Gastrocnemius medialis (tissue), 4 donors: ENCODE measurements at regions not wholly inside any gene's neighbourhood (a gene's known extent, or its start where the extent isn't known, plus 50 kb on each side); places are given as distances from the start of the nearest gene placed in this dataset.

Experiments
- ATAC-seq, 2 donors: fragments of 150-250 bp; one replicate each; pipeline ENCODE4 v1.9.1; 2016
- DNase-seq, 2 donors: peaks; one replicate each; pipeline ENCODE4 v3.0.0-alpha.2; 2019
- H3K27ac ChIP-seq, 4 donors: fragments of 200-600 bp; sonication (generic); 1 replicate in 1 of 4; 2 replicates in 3 of 4; pipeline ENCODE4 v1.5.1; 2016 to 2018; ENCODE audit warnings: mild to moderate bottlenecking in 2 of 4, moderate library complexity in 1 of 4
- H3K27me3 ChIP-seq, 3 donors: fragments of 200-600 bp; sonication (generic) in 2 of 3; 1 replicate in 1 of 3; 2 replicates in 2 of 3; pipeline versions ENCODE4 v1.5.1 to v1.6.0; 2016 to 2019; ENCODE audit warnings: mild to moderate bottlenecking in 1 of 3, moderate library complexity in 1 of 3
- H3K36me3 ChIP-seq, 2 donors: fragments of 200-600 bp; sonication (generic) in 1 of 2; one replicate each; pipeline ENCODE4 v1.5.1; 2017 to 2018
- H3K4me1 ChIP-seq, 2 donors: fragments of 200-600 bp; sonication (generic) in 1 of 2; one replicate each; pipeline ENCODE4 v1.5.1; 2016 to 2017; ENCODE audit warnings: mild to moderate bottlenecking in 2 of 2
- H3K4me3 ChIP-seq, 4 donors: fragments of 200-600 bp; sonication (generic) in 3 of 4; 1 replicate in 1 of 4; 2 replicates in 3 of 4; pipeline ENCODE4 v1.5.1; 2016 to 2019; ENCODE audit warnings: mild to moderate bottlenecking in 2 of 4
- H3K9me3 ChIP-seq, 3 donors: fragments of 200-600 bp; sonication (generic) in 2 of 3; 1 replicate in 1 of 3; 2 replicates in 2 of 3; pipeline ENCODE4 v1.5.1; 2016 to 2019
- POLR2A ChIP-seq, 2 donors: fragments of 450-650 bp; IDR thresholded peaks; one replicate each; pipeline ENCODE4 v1.6.1; 2017; ENCODE audit warnings: antibody characterized with exemption in 2 of 2, mild to moderate bottlenecking in 2 of 2, moderate library complexity in 2 of 2
- in situ Hi-C, 4 donors: fragments of 200-750 bp; cut with MboI; loops; one replicate each; pipeline versions ENCODE4 v1.15.0 to v1.8.0; 2017; ENCODE audit warnings: low sequenced_read_pairs in 4 of 4
- intact Hi-C: fragments of 100-400 bp; cut with DNase I; formaldehyde crosslinking; loops from one replicate; pipeline ENCODE4 v1.15.1; 2023; ENCODE audit warnings: low total_unique reads
- TF ChIP-seq, protein P1 (sequence below), 5 experiments: fragments of 450-650 bp in 3 of 5; fragments of 200-600 bp in 2 of 5; sonication (generic) in 2 of 5; IDR thresholded peaks in 4 of 5; conservative IDR thresholded peaks in 1 of 5; 1 replicate in 4 of 5; 2 replicates in 1 of 5; pipeline ENCODE4 v1.5.1; 2016 to 2019; ENCODE audit warnings: antibody characterized with exemption in 5 of 5, mild to moderate bottlenecking in 3 of 5, moderate library complexity in 3 of 5

DNA sequence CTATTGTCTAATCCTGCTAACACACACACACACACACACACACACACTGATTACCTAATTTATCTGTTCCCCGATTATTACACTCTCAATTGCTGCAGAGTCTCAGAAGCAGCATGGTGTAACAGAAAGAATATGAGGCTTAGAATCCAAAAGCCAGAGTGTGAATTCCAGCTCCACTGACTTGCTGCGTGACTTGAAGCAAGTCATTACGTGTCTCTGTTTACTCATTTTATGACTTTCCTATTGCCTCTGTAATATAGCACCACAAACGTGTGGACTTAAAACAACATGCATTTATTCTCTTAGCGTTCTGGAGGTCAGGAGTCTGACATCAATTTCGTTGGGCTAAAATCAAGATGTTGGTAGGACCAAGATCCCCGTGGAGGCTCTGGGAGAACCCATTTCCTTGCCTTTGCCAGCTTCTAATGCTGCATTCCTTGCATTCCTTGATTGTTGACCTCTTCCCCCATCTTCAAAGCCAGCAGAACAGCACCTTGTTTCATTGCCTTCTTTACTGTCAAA is 55.9 kb upstream of the ATP5PO start:
- in situ Hi-C loops (no loop called here), intact Hi-C loops (no loop called here)
- no peaks in the 10 kb centered on the region for H3K27me3 ChIP-seq
- peaks cover 30 to 32% of the 10 kb centered on the region in 2 donors for H3K4me1 ChIP-seq
- DNase-seq: no peak
- no peaks in the 10 kb centered on the region for H3K36me3 ChIP-seq
- no peak overlapping the region for H3K27ac ChIP-seq
- no peak overlapping the region for H3K4me3 ChIP-seq
- ATAC-seq: no peak
- no peaks in the 10 kb centered on the region for H3K9me3 ChIP-seq
- no peak for TF ChIP-seq POLR2A (IDR thresholded peaks at IDR 0.05)
- TF ChIP-seq, protein P1, sequence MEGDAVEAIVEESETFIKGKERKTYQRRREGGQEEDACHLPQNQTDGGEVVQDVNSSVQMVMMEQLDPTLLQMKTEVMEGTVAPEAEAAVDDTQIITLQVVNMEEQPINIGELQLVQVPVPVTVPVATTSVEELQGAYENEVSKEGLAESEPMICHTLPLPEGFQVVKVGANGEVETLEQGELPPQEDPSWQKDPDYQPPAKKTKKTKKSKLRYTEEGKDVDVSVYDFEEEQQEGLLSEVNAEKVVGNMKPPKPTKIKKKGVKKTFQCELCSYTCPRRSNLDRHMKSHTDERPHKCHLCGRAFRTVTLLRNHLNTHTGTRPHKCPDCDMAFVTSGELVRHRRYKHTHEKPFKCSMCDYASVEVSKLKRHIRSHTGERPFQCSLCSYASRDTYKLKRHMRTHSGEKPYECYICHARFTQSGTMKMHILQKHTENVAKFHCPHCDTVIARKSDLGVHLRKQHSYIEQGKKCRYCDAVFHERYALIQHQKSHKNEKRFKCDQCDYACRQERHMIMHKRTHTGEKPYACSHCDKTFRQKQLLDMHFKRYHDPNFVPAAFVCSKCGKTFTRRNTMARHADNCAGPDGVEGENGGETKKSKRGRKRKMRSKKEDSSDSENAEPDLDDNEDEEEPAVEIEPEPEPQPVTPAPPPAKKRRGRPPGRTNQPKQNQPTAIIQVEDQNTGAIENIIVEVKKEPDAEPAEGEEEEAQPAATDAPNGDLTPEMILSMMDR (IDR thresholded peaks at IDR 0.05 in 4 of 5, conservative IDR thresholded peaks at IDR 0.05 in 1 of 5): no peak

DNA sequence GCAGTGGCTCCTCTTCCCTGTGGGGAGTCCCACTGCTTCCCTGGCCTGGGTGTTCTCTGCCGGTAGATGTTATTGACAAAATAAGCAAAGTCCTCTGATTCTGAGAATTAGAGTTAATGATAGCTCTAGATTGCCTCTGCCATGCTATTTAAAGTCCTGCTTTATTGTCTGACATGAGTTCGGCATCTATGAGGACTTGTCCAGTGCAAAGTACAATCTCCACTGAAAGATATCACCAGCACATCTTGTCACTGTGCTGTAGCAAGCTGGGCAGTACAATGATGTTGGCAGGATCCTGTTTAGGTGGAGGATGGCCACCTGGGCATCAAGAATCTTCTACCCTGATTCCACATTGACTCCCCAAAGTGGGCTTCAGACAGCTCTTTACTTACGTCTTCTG is 54.0 kb upstream of the ATP5PO start:
- intact Hi-C loops (no loop called here), in situ Hi-C loops (no loop called here)
- TF ChIP-seq, protein P1 (IDR thresholded peaks at IDR 0.05 in 4 of 5, conservative IDR thresholded peaks at IDR 0.05 in 1 of 5): no peak
- no peak for TF ChIP-seq POLR2A (IDR thresholded peaks at IDR 0.05)
- no peak overlapping the region for H3K27ac ChIP-seq
- H3K4me1 ChIP-seq: peaks cover 19 to 21% of the 10 kb centered on the region in 2 donors
- ATAC-seq: no peak
- no peaks in the 10 kb centered on the region for H3K36me3 ChIP-seq
- no peaks in the 10 kb centered on the region for H3K9me3 ChIP-seq
- no peaks in the 10 kb centered on the region for H3K27me3 ChIP-seq
- DNase-seq: no peak
- H3K4me3 ChIP-seq: no peak overlapping the region

DNA sequence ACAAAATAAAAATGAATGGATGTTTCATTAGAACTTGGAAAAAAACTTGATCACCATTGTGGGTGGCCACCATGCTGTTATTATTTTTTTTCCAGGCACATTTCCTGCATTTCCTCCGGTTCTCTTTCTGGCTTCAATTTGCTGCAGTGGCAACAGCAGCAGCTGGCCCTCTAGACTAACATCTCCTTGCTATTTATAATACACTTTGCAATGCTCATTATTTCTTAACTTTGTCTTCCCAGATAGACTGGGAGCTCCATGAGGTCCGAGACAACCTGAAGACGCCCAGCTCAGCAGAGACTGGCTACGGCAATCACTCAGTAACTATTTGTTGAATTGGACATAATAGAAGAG is 53.4 kb upstream of the ATP5PO start:
- ATAC-seq: peak; percentile 32 to 70
- intact Hi-C loops: no loop called here
- in situ Hi-C loops: no loop called here
- Histone ChIP-seq H3K27me3 (no peaks in the 10 kb centered on the region), H3K4me3 (no peak overlapping the region), H3K4me1 (peaks cover 19 to 21% of the 10 kb centered on the region in 2 donors), H3K9me3 (no peaks in the 10 kb centered on the region), H3K36me3 (no peaks in the 10 kb centered on the region), H3K27ac (peak overlapping the region in 2 of 4 donors; percentile 3 to 37)
- TF ChIP-seq, protein P1 (IDR thresholded peaks at IDR 0.05 in 4 of 5, conservative IDR thresholded peaks at IDR 0.05 in 1 of 5): no peak
- no peak for TF ChIP-seq POLR2A (IDR thresholded peaks at IDR 0.05)
- no peak for DNase-seq

DNA sequence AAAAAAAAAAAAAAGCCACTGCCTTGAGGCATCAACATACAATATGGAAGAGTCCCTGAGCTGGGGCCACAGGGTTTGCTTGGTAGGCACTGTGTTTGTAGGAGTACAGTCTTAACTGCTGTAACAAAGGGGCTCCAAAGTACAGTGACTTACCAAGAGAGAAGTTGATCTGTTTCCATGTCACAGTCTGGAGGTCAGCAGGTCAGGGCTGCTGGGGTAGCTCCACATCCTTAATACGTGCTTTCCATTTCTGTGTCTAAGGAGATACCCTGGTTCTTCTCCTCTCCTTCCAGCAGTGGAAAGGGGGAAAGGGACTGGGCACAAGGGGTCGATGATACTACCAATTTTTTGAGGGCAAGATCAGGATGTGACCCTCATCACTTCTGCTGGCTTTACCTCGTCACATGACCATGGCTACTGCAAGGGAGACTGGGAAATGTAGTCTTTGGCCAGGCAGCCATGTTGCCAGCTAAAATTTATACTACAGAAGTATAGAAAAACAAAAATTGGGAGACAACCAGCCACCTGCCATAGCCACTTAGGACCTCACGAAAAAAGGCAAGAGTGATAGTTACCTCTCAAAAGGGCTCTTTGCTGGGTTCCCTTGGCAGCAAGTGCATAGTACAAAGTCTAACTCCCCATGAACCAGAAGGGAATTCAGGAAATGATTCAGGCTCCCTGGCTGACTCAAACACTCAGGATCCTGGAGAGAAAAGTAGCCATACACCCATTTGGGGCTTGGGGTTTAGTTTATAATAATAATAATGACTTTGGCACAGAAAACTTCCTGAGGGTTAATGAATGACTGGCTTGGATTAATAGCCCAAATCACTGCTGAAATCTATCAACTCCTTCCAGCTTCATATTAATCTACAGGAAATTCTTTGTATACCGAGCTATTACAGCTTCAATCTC is 52.7 kb upstream of the ATP5PO start:
- TF ChIP-seq, protein P1 (IDR thresholded peaks at IDR 0.05 in 4 of 5, conservative IDR thresholded peaks at IDR 0.05 in 1 of 5): no peak
- Histone ChIP-seq H3K27me3 (no peaks in the 10 kb centered on the region), H3K27ac (peak overlapping the region in 3 of 4 donors; percentile 3 to 37 (median 15)), H3K4me3 (no peak overlapping the region), H3K36me3 (no peaks in the 10 kb centered on the region), H3K4me1 (peaks cover 19 to 21% of the 10 kb centered on the region in 2 donors), H3K9me3 (no peaks in the 10 kb centered on the region)
- intact Hi-C loops (no loop called here), in situ Hi-C loops (no loop called here)
- DNase-seq (no peak), ATAC-seq (peak; percentile 26 to 47)
